SK-N-SH (cell line): ENCODE measurements at regions not wholly inside any gene's neighbourhood (a gene's known extent, or its start where the extent isn't known, plus 50 kb on each side); places are given as distances from the start of the nearest gene placed in this dataset.

ENCODE experiments used
- CTCF ChIP-seq: fragments of 200-600 bp; sonication (generic); IDR thresholded peaks from 2 replicates; pipeline ENCODE4 v1.6.1; 2017; ENCODE audit warnings: antibody characterized with exemption, mild to moderate bottlenecking, moderate library complexity
- RFX5 ChIP-seq: IDR thresholded peaks from 2 replicates; pipeline ENCODE4 v1.6.1; 2012; ENCODE audit warnings: mild to moderate bottlenecking, improper control_type of control experiment, low read length
- SMC3 ChIP-seq: IDR thresholded peaks from 2 replicates; pipeline ENCODE4 v1.6.1; 2012; ENCODE audit warnings: low read depth, low read length, improper control_type of control experiment
- TCF12 ChIP-seq: IDR thresholded peaks from 2 replicates; pipeline ENCODE4 v1.4.0; 2012

- TF ChIP-seq CTCF: no peak
- TF ChIP-seq TCF12: no peak
- no peak for TF ChIP-seq SMC3
- TF ChIP-seq RFX5: no peak
Observed at GRCh38 chr1:81069856-81070255, 730.9 kb upstream of the ADGRL2 start.
